ENCODE measurements at regions not wholly inside any gene's neighbourhood (a gene's known extent, or its start where the extent isn't known, plus 50 kb on each side); places are given as distances from the start of the nearest gene placed in this dataset.

GRCh38 chr10:2836921-2837662, 230.3 kb upstream of the PFKP start:
- DNase-seq (no peak), ATAC-seq (no peak)
- intact Hi-C loops (cut with DNase I) = no loop called here

- intact Hi-C loops (cut with DNase I) = no loop called here
- no peak for ATAC-seq
- DNase-seq = no peak
Observed at GRCh38 chr10:2834214-2834613, 233.1 kb upstream of the PFKP start.

GRCh38 chr10:2831509-2831908, 235.8 kb upstream of the PFKP start:
- no peak for ATAC-seq
- intact Hi-C loops (cut with DNase I) = no loop called here

GRCh38 chr10:2828741-2829140, 238.6 kb upstream of the PFKP start:
- DNase-seq (no peak), ATAC-seq (no peak)
- intact Hi-C loops (cut with DNase I) = no loop called here

More at GRCh38 chr10:2831509-2831908, 235.8 kb upstream of the PFKP start:
- no peak for DNase-seq

- DNase-seq = no peak
- no peak for ATAC-seq
- intact Hi-C loops (cut with DNase I) = no loop called here
Observed at GRCh38 chr10:2826675-2827074, 240.7 kb upstream of the PFKP start.

- intact Hi-C loops (cut with DNase I) = no loop called here
- DNase-seq (no peak), ATAC-seq (no peak)
Observed at GRCh38 chr10:2825841-2826240, 241.5 kb upstream of the PFKP start.

GRCh38 chr10:2817940-2818636, 249.3 kb upstream of the PFKP start:
- DNase-seq = no peak
- ATAC-seq = no peak
- intact Hi-C loops (cut with DNase I) = no loop called here

- ATAC-seq (no peak), DNase-seq (no peak)
- intact Hi-C loops (cut with DNase I) = no loop called here
Observed at GRCh38 chr10:2813693-2814092, 253.7 kb upstream of the PFKP start.

- intact Hi-C loops (cut with DNase I) = no loop called here
- DNase-seq (no peak), ATAC-seq (no peak)
Observed at GRCh38 chr10:2813286-2813685, 254.1 kb upstream of the PFKP start.

GRCh38 chr10:2812631-2813030, 254.7 kb upstream of the PFKP start:
- intact Hi-C loops (cut with DNase I) = no loop called here
- ATAC-seq (no peak), DNase-seq (no peak)

GRCh38 chr10:2800178-2800577, 267.2 kb upstream of the PFKP start:
- ATAC-seq (no peak), DNase-seq (no peak)
- intact Hi-C loops (cut with DNase I) = no loop called here

- DNase-seq (no peak), ATAC-seq (no peak)
- intact Hi-C loops (cut with DNase I) = no loop called here
Observed at GRCh38 chr10:2798336-2799022, 268.9 kb upstream of the PFKP start.

- DNase-seq (no peak), ATAC-seq (no peak)
- intact Hi-C loops (cut with DNase I) = no loop called here
Observed at GRCh38 chr10:2791774-2792443, 275.4 kb upstream of the PFKP start.

- no peak for DNase-seq
- no peak for ATAC-seq
- intact Hi-C loops (cut with DNase I) = no loop called here
Observed at GRCh38 chr10:2790396-2791188, 276.8 kb upstream of the PFKP start.

- intact Hi-C loops (cut with DNase I) = no loop called here
- DNase-seq (no peak), ATAC-seq (no peak)
Observed at GRCh38 chr10:2786251-2786650, 281.1 kb upstream of the PFKP start.

GRCh38 chr10:2784766-2785165, 282.6 kb upstream of the PFKP start:
- intact Hi-C loops (cut with DNase I) = no loop called here
- DNase-seq (no peak), ATAC-seq (no peak)

- no peak for DNase-seq
- ATAC-seq = no peak
- intact Hi-C loops (cut with DNase I) = no loop called here
Observed at GRCh38 chr10:2782950-2783349, 284.4 kb upstream of the PFKP start.

- intact Hi-C loops (cut with DNase I) = no loop called here
- DNase-seq = no peak
- no peak for ATAC-seq
Observed at GRCh38 chr10:2782265-2782664, 285.1 kb upstream of the PFKP start.

GRCh38 chr10:2777666-2778355, 289.5 kb upstream of the PFKP start:
- ATAC-seq = no peak
- DNase-seq = no peak
- intact Hi-C loops (cut with DNase I) = no loop called here
